ENCODE measurements at regions not wholly inside any gene's neighbourhood (a gene's known extent, or its start where the extent isn't known, plus 50 kb on each side); places are given as distances from the start of the nearest gene placed in this dataset.

- no peak for DNase-seq (ENCODE audit: low spot score)
Observed at GRCh38 chr2:192379736-192380135, 185.0 kb upstream of the TMEFF2 start.

GRCh38 chr2:192377173-192377572, 182.4 kb upstream of the TMEFF2 start:
- no peak for DNase-seq (ENCODE audit: low spot score)

- DNase-seq (ENCODE audit: low spot score): no peak
Observed at GRCh38 chr2:192373754-192374153, 179.0 kb upstream of the TMEFF2 start.

DNA sequence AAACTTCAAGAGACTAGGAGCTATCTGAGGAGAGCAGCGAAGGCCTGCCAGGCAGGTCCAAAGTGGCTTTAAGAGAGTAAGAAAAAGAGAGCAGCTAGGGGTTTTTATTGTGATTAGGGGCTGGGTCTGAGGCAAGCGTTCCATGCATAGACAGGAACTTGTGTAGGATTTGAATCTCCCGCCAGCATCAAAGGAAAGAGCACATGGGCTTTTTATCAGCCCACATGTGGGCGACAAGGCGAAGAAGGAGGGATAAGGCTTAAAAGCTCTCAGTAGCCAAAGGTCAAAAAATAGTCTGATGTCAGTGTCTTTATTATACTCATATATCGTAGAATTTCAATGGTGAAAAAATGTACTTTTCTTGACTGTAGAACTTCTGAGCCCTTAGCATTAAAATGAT, 178.5 kb upstream of the TMEFF2 start:
- no peak for DNase-seq (ENCODE audit: low spot score)

- no peak for DNase-seq (ENCODE audit: low spot score)
Observed at GRCh38 chr2:192369969-192370368, 175.2 kb upstream of the TMEFF2 start.

GRCh38 chr2:192357217-192357616, 162.5 kb upstream of the TMEFF2 start:
- no peak for DNase-seq (ENCODE audit: low spot score)

DNA sequence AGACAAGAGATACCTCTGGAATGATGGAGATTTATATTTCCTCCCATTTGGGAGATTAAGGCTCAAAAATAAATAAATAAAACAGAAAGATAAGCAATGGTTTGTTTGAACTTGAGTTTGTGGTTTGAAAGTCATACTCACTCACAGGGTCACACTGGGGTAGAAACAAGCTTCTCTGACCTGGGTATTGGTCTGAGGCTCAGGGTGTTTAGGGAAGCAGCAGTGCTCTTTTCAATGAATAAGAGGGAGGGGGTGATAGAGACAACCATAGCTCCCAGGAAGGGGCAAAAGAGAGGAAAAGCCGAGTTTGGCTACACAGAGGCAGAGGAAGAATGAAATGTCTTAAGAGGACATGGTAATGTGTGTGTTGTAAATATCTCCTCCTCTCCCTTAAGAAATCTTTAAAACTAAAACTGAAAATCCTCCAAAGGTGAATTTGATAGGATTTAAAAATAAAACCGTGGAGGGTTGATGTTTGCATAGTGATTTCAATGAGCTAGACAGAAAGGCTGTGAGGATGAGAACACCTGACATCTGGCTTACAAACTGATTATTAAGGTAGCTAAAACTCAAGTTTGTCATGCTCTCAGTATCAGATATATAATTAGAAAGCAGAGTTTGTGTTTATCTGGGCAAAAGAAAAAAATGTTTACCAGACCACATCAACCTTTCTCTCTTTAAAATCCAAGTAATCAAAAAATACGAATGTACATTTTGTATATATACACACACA, 159.9 kb upstream of the TMEFF2 start:
- DNase-seq (ENCODE audit: low spot score): no peak

DNA sequence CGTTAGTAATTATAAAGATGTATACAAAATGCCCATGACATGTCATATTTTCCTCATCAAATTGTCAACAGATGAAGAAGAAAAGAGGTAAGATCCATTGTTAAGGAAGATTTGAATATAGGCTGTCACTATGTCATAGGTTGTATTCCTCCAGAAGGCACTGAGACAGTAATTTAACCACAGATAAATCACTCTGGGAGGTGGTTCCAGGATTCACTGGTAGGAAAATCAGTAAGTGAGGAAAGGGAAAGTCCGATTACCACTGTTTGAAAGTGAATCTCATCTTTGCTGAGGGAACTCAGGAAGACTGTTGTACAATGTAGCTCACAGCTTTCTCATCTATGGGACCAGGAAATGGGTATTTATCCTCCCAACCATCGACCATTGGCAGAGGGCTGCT, 152.8 kb upstream of the TMEFF2 start:
- no peak for DNase-seq (ENCODE audit: low spot score)

DNA sequence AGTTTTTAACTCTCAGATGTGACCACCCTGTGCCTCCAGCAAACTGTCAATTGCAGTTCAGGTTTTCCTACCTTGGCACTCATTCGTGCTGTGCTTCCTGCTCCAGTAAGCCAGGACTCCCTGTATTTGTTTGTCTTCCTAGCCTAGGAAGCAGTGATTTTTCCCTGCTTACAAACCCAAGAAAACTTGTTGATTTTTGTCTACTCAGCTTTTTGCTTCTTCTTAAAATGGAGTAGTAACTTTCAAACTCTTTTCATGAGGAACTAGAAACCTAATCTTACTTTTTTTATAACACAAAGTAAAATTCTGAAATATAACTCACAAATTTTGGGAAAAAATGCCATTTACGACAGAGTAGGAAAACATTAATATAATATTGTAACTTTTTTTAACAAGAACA, 150.6 kb upstream of the TMEFF2 start:
- no peak for DNase-seq (ENCODE audit: low spot score)

GRCh38 chr2:192333642-192334041, 138.9 kb upstream of the TMEFF2 start:
- no peak for DNase-seq (ENCODE audit: low spot score)

- DNase-seq (ENCODE audit: low spot score): no peak
Observed at GRCh38 chr2:192328297-192328696, 133.6 kb upstream of the TMEFF2 start.

- no peak for DNase-seq (ENCODE audit: low spot score)
Observed at GRCh38 chr2:192327576-192327975, 132.8 kb upstream of the TMEFF2 start.

- no peak for DNase-seq (ENCODE audit: low spot score)
Observed at GRCh38 chr2:192315543-192315942, 120.8 kb upstream of the TMEFF2 start.

GRCh38 chr2:192314800-192315481, 120.2 kb upstream of the TMEFF2 start:
- DNase-seq (ENCODE audit: low spot score): no peak

DNA sequence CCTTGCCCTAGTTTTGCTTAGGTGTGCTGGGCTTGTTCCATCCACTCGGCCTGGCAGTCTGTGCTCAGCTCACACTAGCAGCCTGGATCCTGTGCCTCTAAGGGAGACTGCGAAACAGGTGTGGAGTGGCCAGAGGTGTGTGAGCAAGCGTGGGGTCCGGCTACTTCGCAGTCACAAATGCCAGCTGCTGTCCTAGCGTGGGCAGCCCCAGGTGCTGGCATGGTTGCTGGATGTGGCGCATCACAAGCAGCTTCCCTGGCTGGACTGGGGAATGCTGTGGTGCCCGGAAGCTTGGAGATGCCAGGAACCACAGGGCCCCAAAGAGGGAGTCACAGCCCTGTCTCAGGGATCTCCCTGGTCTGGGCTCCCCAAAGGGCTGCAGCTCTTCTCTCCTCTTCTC, 119.0 kb upstream of the TMEFF2 start:
- DNase-seq (ENCODE audit: low spot score): no peak

GRCh38 chr2:192311701-192312460, 117.1 kb upstream of the TMEFF2 start:
- no peak for DNase-seq (ENCODE audit: low spot score)

GRCh38 chr2:192307530-192307929, 112.8 kb upstream of the TMEFF2 start:
- no peak for DNase-seq (ENCODE audit: low spot score)

- DNase-seq (ENCODE audit: low spot score): no peak
Observed at GRCh38 chr2:192298664-192299063, 103.9 kb upstream of the TMEFF2 start.

DNA sequence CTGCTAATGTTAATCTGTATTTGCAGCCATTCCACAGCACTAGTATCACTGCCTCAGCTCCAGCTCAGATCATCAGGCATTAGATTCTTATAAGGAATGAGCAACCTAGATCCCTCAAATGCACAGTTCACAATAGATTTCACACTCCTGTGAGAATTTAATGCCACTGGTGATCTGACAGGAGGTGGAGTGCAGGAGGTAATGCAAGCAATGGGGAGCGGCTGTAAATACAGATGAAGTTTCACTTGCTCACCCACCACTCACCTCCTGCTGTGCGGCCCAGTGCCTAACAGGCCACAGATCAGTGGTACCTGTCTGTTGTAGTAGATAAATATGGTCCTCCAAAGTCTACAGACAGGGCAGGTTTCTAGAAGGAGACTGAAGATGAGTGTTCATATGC, 97.7 kb upstream of the TMEFF2 start:
- DNase-seq (ENCODE audit: low spot score): no peak

GRCh38 chr2:192288295-192288694, 93.6 kb upstream of the TMEFF2 start:
- no peak for DNase-seq (ENCODE audit: low spot score)

GRCh38 chr2:192286093-192286701, 91.5 kb upstream of the TMEFF2 start:
- no peak for DNase-seq (ENCODE audit: low spot score)

GRCh38 chr2:192283450-192283849, 88.7 kb upstream of the TMEFF2 start:
- no peak for DNase-seq (ENCODE audit: low spot score)

DNA sequence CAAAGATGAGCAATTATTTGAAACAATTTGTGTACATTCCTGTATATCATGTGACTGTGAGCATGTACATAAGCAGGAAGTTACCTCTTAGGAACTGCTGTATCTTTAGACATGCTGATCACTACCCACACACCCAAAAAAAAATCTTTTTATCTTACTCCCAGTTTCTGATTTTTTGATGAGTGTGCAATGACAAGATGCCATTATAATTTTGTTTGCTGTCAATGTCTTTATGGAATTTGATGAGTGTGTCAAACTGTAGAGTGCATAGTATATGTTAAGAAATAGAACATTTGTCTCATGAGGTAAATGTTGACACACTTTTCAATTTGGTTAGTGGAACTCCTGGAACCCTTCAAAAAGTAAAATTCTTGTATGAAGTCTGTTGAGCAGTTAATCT, 84.0 kb upstream of the TMEFF2 start:
- DNase-seq (ENCODE audit: low spot score): no peak
